ENCODE measurements at regions not wholly inside any gene's neighbourhood (a gene's known extent, or its start where the extent isn't known, plus 50 kb on each side); places are given as distances from the start of the nearest gene placed in this dataset.

DNA sequence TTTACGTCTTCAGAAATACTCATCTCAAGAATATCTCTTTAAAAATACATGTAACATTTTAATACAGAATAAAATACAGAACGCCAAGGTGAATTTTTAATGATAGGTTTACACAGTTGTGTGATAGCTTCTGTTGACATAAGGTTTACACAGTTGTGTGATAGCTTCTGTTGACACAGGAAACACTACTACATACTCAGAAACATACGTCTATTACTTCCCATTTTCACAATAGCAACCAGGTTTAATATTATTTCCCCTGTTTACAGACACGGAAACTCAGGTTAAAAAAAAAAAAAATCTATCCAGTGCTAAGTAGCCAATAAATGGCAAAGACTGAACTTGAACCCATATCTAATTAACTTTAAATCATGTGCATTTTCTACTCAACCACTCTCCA is 571.2 kb downstream of the LIG4 start:
- Mint-ChIP-seq H3K36me3 (ENCODE audit: insufficient read depth, unreplicated experiment) (no peaks in the 10 kb centered on the region), H3K27me3 (ENCODE audit: insufficient read depth, unreplicated experiment) (peaks cover 17% of the 10 kb centered on the region), H3K4me1 (ENCODE audit: insufficient read depth, unreplicated experiment) (no peaks in the 10 kb centered on the region), H3K27ac (ENCODE audit: low read depth, unreplicated experiment) (no peak overlapping the region), H3K4me3 (ENCODE audit: unreplicated experiment) (no peak overlapping the region), H3K9me3 (ENCODE audit: unreplicated experiment) (peaks cover 7% of the 10 kb centered on the region)
- POLR2A ChIA-PET, result no interaction called here
- BruUV-seq (replicated peaks), result no TSS peak
- intact Hi-C loops (cut with micrococcal nuclease), result no loop called here
- no peak for DNase-seq (ENCODE audit: unreplicated experiment)
- CTCF ChIA-PET, result no interaction called here
- TF ChIP-seq, protein P1, sequence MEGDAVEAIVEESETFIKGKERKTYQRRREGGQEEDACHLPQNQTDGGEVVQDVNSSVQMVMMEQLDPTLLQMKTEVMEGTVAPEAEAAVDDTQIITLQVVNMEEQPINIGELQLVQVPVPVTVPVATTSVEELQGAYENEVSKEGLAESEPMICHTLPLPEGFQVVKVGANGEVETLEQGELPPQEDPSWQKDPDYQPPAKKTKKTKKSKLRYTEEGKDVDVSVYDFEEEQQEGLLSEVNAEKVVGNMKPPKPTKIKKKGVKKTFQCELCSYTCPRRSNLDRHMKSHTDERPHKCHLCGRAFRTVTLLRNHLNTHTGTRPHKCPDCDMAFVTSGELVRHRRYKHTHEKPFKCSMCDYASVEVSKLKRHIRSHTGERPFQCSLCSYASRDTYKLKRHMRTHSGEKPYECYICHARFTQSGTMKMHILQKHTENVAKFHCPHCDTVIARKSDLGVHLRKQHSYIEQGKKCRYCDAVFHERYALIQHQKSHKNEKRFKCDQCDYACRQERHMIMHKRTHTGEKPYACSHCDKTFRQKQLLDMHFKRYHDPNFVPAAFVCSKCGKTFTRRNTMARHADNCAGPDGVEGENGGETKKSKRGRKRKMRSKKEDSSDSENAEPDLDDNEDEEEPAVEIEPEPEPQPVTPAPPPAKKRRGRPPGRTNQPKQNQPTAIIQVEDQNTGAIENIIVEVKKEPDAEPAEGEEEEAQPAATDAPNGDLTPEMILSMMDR (IDR thresholded peaks at IDR 0.05; ENCODE audit: unreplicated experiment), result no peak

DNA sequence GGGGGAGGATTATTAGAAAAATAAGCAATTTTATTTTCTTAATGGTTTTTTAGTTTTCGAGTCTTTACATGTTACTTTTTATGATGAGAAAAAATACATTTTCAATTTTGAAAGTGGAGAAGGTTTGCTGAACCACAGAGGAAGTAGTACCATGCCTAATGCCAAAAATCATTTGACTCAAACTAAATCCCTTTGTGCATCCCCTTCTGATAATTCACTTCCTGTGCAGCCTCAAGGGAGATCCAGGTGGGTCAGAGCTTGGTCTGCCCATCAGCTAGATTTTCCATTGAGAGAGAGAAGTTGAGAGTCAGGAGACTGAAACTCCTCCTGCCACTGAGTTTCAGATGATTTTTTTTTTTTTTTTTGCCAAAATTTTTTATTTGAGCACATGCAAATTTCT is 571.7 kb downstream of the LIG4 start:
- Mint-ChIP-seq H3K4me1 (ENCODE audit: insufficient read depth, unreplicated experiment) (no peaks in the 10 kb centered on the region), H3K36me3 (ENCODE audit: insufficient read depth, unreplicated experiment) (no peaks in the 10 kb centered on the region), H3K9me3 (ENCODE audit: unreplicated experiment) (peaks cover 7% of the 10 kb centered on the region), H3K27ac (ENCODE audit: low read depth, unreplicated experiment) (no peak overlapping the region), H3K27me3 (ENCODE audit: insufficient read depth, unreplicated experiment) (peaks cover 19% of the 10 kb centered on the region), H3K4me3 (ENCODE audit: unreplicated experiment) (no peak overlapping the region)
- TF ChIP-seq, protein P1 (IDR thresholded peaks at IDR 0.05; ENCODE audit: unreplicated experiment), result no peak
- POLR2A ChIA-PET, result no interaction called here
- CTCF ChIA-PET, result no interaction called here
- no peak for DNase-seq (ENCODE audit: unreplicated experiment)
- no TSS peak for BruUV-seq (replicated peaks)
- intact Hi-C loops (cut with micrococcal nuclease), result no loop called here

DNA sequence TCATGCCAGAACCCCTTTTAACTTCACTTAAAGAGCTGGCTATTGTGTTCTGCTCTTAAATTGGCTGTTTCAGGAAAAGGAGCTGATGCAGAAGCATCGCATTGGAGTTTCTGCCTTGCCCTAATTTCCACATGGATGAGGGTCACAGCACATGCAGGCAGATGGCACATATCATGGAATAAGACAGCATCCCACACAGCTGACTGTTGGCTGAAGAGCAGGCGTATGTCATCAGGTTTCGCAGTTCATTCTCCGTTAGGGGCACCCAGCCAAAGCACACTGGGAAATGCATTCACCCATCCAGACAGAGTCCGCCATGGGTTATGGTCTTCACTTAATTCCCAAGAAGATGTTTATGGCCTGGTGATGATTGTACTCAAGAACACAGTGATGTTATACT is 572.5 kb downstream of the LIG4 start:
- intact Hi-C loops (cut with micrococcal nuclease), result no loop called here
- Mint-ChIP-seq H3K27me3 (ENCODE audit: insufficient read depth, unreplicated experiment) (peaks cover 11% of the 10 kb centered on the region), H3K36me3 (ENCODE audit: insufficient read depth, unreplicated experiment) (peaks cover 6% of the 10 kb centered on the region), H3K4me1 (ENCODE audit: insufficient read depth, unreplicated experiment) (no peaks in the 10 kb centered on the region), H3K4me3 (ENCODE audit: unreplicated experiment) (no peak overlapping the region), H3K9me3 (ENCODE audit: unreplicated experiment) (no peaks in the 10 kb centered on the region), H3K27ac (ENCODE audit: low read depth, unreplicated experiment) (no peak overlapping the region)
- BruUV-seq (replicated peaks), result no TSS peak
- DNase-seq (ENCODE audit: unreplicated experiment), result no peak
- TF ChIP-seq, protein P1 (IDR thresholded peaks at IDR 0.05; ENCODE audit: unreplicated experiment), result no peak
- ChIA-PET POLR2A (no interaction called here), CTCF (interaction anchor here (1.3 kb wide), 1 partner anchor 513 kb away, joined by 8 read pairs; no protein-coding TSS in a partner anchor)

DNA sequence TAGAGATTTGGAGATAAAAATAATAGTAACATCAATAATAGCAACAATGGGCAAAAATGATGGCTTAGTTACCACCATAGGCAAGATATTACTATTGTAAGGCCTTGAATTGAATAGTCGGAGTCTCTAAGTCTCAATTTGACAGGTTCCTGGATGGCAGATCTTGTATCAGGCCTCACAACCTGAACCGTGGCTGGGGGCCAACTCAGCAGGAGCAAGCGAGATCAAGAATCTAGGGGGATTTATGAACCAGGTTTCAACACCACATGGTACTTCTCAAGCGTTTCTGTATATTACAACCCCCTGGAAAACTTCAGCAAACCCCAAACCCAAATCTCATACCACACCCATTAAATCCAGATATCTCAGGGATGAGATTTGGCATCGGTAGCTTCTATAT is 573.8 kb downstream of the LIG4 start:
- Mint-ChIP-seq H3K36me3 (ENCODE audit: insufficient read depth, unreplicated experiment) (peaks cover 6% of the 10 kb centered on the region), H3K4me1 (ENCODE audit: insufficient read depth, unreplicated experiment) (no peaks in the 10 kb centered on the region), H3K9me3 (ENCODE audit: unreplicated experiment) (no peaks in the 10 kb centered on the region), H3K27ac (ENCODE audit: low read depth, unreplicated experiment) (no peak overlapping the region), H3K27me3 (ENCODE audit: insufficient read depth, unreplicated experiment) (peaks cover 9% of the 10 kb centered on the region), H3K4me3 (ENCODE audit: unreplicated experiment) (no peak overlapping the region)
- no peak for DNase-seq (ENCODE audit: unreplicated experiment)
- ChIA-PET POLR2A (no interaction called here), CTCF (no interaction called here)
- intact Hi-C loops (cut with micrococcal nuclease), result no loop called here
- BruUV-seq (replicated peaks), result no TSS peak
- TF ChIP-seq, protein P1 (IDR thresholded peaks at IDR 0.05; ENCODE audit: unreplicated experiment), result no peak

All from MCF 10A (cell line).